Endothelial cell of umbilical vein (primary cell): ENCODE measurements at regions not wholly inside any gene's neighbourhood (a gene's known extent, or its start where the extent isn't known, plus 50 kb on each side); places are given as distances from the start of the nearest gene placed in this dataset.

ENCODE experiments used
- BruUV-seq: library from RNA; stranded (reverse); fragments of 400-500 nt; replicated peaks from 2 replicates; lab custom pipeline; 2021; lab: Mats Ljungman, UMichigan
- CTCF ChIA-PET: fragments of 300-600, 350-600 bp; sonication (Branson Sonifier 250); formaldehyde crosslinking; loops from one replicate; lab custom pipeline; 2021; ENCODE audit warnings: antibody characterized with exemption, inconsistent platforms; lab: Charles Lee
- POLR2A ChIA-PET: fragments of 300-600, 350-600 bp; sonication (Branson Sonifier 250); formaldehyde crosslinking; loops from one replicate; lab custom pipeline; 2021; ENCODE audit warnings: antibody characterized with exemption, inconsistent platforms; lab: Charles Lee
- DNase-seq: peaks from one replicate; pipeline ENCODE4 v3.0.0-alpha.2; 2011; ENCODE audit warnings: low read depth, low spot score
- FAIRE-seq: peaks from 2 replicates; lab custom pipeline; 2011; peaks lifted over from hg19 to GRCh38; lab: Jason Lieb, UNC
- H2AFZ ChIP-seq: 2 replicates; pipeline ENCODE4 v1.6.0; 2012; ENCODE audit warnings: low read depth, low read length, control low read depth, inconsistent platforms
- H3K27ac ChIP-seq: 2 replicates; pipeline ENCODE4 v1.5.1; 2011; ENCODE audit warnings: low read depth, mild to moderate bottlenecking, control low read depth, low read length, moderate library complexity; ENCODE audit not compliant: insufficient read depth
- H3K27me3 ChIP-seq, 2 experiments: 2 replicates each; pipeline versions ENCODE4 v1.6.0 to v1.6.1; 2011; ENCODE audit warnings: low read length in 2 of 2, mixed read lengths in 1 of 2; ENCODE audit not compliant: control insufficient read depth in 2 of 2, insufficient read depth in 2 of 2
- H3K36me3 ChIP-seq, 2 experiments: 2 replicates in 1 of 2; 3 replicates in 1 of 2; pipeline ENCODE4 v1.5.1; 2011; ENCODE audit warnings: low read length in 2 of 2, mild to moderate bottlenecking in 1 of 2, moderate library complexity in 1 of 2; ENCODE audit not compliant: control insufficient read depth in 2 of 2, insufficient read depth in 2 of 2; ENCODE audit errors: extremely low read depth in 1 of 2
- H3K4me1 ChIP-seq: 3 replicates; pipeline ENCODE4 v1.5.1; 2011; ENCODE audit warnings: mild to moderate bottlenecking, low read length; ENCODE audit not compliant: control insufficient read depth, insufficient read depth; ENCODE audit errors: extremely low read depth
- H3K4me2 ChIP-seq: 2 replicates; pipeline ENCODE4 v1.6.1; 2011; ENCODE audit warnings: low read length, control low read depth, mixed read lengths; ENCODE audit not compliant: insufficient read depth
- H3K4me3 ChIP-seq, 3 experiments: fragments of 200-600 bp in 1 of 3; sonication (generic), shearing (Covaris generic) in 1 of 3; replicated peaks in 1 of 3; 2 replicates each; pipeline ENCODE4 v1.5.1; 2011 to 2016; ENCODE audit warnings: control low read depth in 3 of 3, low read length in 3 of 3, mild to moderate bottlenecking in 2 of 3, inconsistent platforms in 1 of 3, low read depth in 1 of 3, moderate library complexity in 1 of 3; ENCODE audit not compliant: insufficient read depth in 1 of 3
- H3K79me2 ChIP-seq: 2 replicates; pipeline ENCODE4 v1.6.0; 2012; ENCODE audit warnings: low read length, inconsistent platforms; ENCODE audit not compliant: control insufficient read depth, insufficient read depth
- H3K9ac ChIP-seq: replicated peaks from 2 replicates; pipeline ENCODE3; 2011; ENCODE audit warnings: low read length, control low read depth; ENCODE audit not compliant: insufficient read depth; ENCODE audit errors: extremely low read depth
- H3K9me1 ChIP-seq: replicated peaks from 3 replicates; pipeline ENCODE4 v1.6.0; 2011; ENCODE audit warnings: mild to moderate bottlenecking, low read length; ENCODE audit not compliant: control insufficient read depth, insufficient read depth; ENCODE audit errors: extremely low read depth
- H3K9me3 ChIP-seq: replicated peaks from 2 replicates; pipeline ENCODE4 v1.5.1; 2012; ENCODE audit warnings: low read length, inconsistent platforms; ENCODE audit not compliant: control insufficient read depth, insufficient read depth
- H4K20me1 ChIP-seq: replicated peaks from 2 replicates; pipeline ENCODE3; 2011; ENCODE audit warnings: mild to moderate bottlenecking, low read length; ENCODE audit not compliant: control insufficient read depth, insufficient read depth; ENCODE audit errors: extremely low read depth
- CTCF ChIP-seq, 2 donors: IDR thresholded peaks; 1 replicate in 1 of 2; 2 replicates in 1 of 2; pipeline ENCODE4 v1.5.1; 2011; ENCODE audit warnings: low read length in 2 of 2, mild to moderate bottlenecking in 2 of 2, moderate library complexity in 2 of 2, control low read depth in 1 of 2, inconsistent platforms in 1 of 2, low read depth in 1 of 2; ENCODE audit not compliant: insufficient read depth in 1 of 2; ENCODE audit errors: extremely low read depth in 1 of 2
- EZH2 ChIP-seq: IDR thresholded peaks from 2 replicates; pipeline ENCODE4 v1.6.1; 2012; ENCODE audit warnings: borderline replicate concordance, low read depth, mild to moderate bottlenecking, moderate library complexity, low read length, inconsistent platforms; ENCODE audit not compliant: severe bottlenecking
- FOS ChIP-seq: IDR thresholded peaks from 2 replicates; pipeline ENCODE4 v1.6.1; 2011; ENCODE audit warnings: mild to moderate bottlenecking, low read length, moderate library complexity, borderline replicate concordance; ENCODE audit not compliant: insufficient read depth
- GATA2 ChIP-seq: IDR thresholded peaks from 2 replicates; pipeline ENCODE4 v1.7.0; 2011; ENCODE audit warnings: low read depth, mild to moderate bottlenecking, moderate library complexity, mixed read lengths, low read length; ENCODE audit not compliant: insufficient read length, insufficient read depth
- JUN ChIP-seq: IDR thresholded peaks from 2 replicates; pipeline ENCODE4 v1.6.1; 2011; ENCODE audit warnings: borderline replicate concordance, low read depth; ENCODE audit not compliant: insufficient read length, insufficient read depth
- MYC ChIP-seq: IDR thresholded peaks from one replicate; pipeline ENCODE4 v1.6.1; 2011; ENCODE audit warnings: mild to moderate bottlenecking, low read depth, low read length
- POLR2A ChIP-seq: IDR thresholded peaks from 2 replicates; pipeline ENCODE4 v1.6.1; 2012; ENCODE audit warnings: low read depth, mild to moderate bottlenecking, control low read depth, low read length
- POLR2AphosphoS5 ChIP-seq: IDR thresholded peaks from 2 replicates; pipeline ENCODE4 v1.6.1; 2012; ENCODE audit warnings: low read depth, mild to moderate bottlenecking, control low read depth, low read length, moderate library complexity; ENCODE audit not compliant: insufficient read depth
- dilution Hi-C: fragments of 300-500 bp; cut with MboI; formaldehyde crosslinking; loops from one replicate; pipeline ENCODE4 v1.15.0; 2019; ENCODE audit warnings: low sequenced_read_pairs; ENCODE audit not compliant: extremely low pct_ligation_motif_present
- intact Hi-C: fragments of 100-400 bp; cut with micrococcal nuclease; formaldehyde crosslinking; loops from one replicate; pipeline ENCODE4 v1.10.0; 2022
- TF ChIP-seq, protein P1 (sequence below): IDR thresholded peaks from 2 replicates; pipeline ENCODE4 v1.6.1; 2011; ENCODE audit not compliant: insufficient read depth, insufficient read length

- H3K9me1 ChIP-seq = no peaks in the 10 kb centered on the region
- H3K79me2 ChIP-seq = no peaks in the 10 kb centered on the region
- no peaks in the 10 kb centered on the region for H4K20me1 ChIP-seq
- FAIRE-seq (no peak), DNase-seq (no peak)
- no peak overlapping the region for H3K4me3 ChIP-seq
- peaks cover 0 to 8% of the 10 kb centered on the region in 2 experiments for H3K27me3 ChIP-seq
- H2AFZ ChIP-seq = no peak overlapping the region
- H3K27ac ChIP-seq = no peak overlapping the region
- no peaks in the 10 kb centered on the region for H3K36me3 ChIP-seq
- H3K9me3 ChIP-seq = no peaks in the 10 kb centered on the region
- dilution Hi-C loops = no loop called here
- intact Hi-C loops = loop anchor here (10.0 kb wide), 1 partner anchor 777 kb away; the partner anchor contains the start of gene ZBBX
- H3K4me2 ChIP-seq = no peak overlapping the region
- no TSS peak for BruUV-seq
- H3K4me1 ChIP-seq = no peaks in the 10 kb centered on the region
- POLR2A ChIA-PET = no interaction called here
- CTCF ChIA-PET = interaction anchor here (3.2 kb wide), 1 partner anchor 114 kb away, joined by 16 read pairs; no protein-coding TSS in a partner anchor
- TF ChIP-seq, protein P1, sequence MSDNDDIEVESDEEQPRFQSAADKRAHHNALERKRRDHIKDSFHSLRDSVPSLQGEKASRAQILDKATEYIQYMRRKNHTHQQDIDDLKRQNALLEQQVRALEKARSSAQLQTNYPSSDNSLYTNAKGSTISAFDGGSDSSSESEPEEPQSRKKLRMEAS = no peak
- TF ChIP-seq FOS (no peak), EZH2 (no peak), CTCF (IDR thresholded peaks at IDR 0.05; ENCODE audit: extremely low read depth in 1 of 2, insufficient read depth in 1 of 2, low read depth in 1 of 2, low read length in 2 of 2) (no peak), POLR2A (no peak), GATA2 (no peak), POLR2AphosphoS5 (no peak), JUN (no peak), MYC (no peak)
- no peak overlapping the region for H3K9ac ChIP-seq
These were observed 66.0 kb upstream of the GOLIM4 start for GRCh38 chr3:168161696-168162095.
